ENCODE measurements at regions not wholly inside any gene's neighbourhood (a gene's known extent, or its start where the extent isn't known, plus 50 kb on each side); places are given as distances from the start of the nearest gene placed in this dataset.

GRCh38 chr12:102652645-102653313 is 172.4 kb upstream of the IGF1 start:
- no peaks in the 10 kb centered on the region for H4K20me1 ChIP-seq (replicated peaks; ENCODE audit: control insufficient read depth, extremely low read depth, insufficient read depth, low read length)
- intact Hi-C loops (cut with micrococcal nuclease), result no loop called here
- DNase-seq (ENCODE audit: low read depth, low spot score) (no peak), FAIRE-seq (no peak)
- no peak for TF ChIP-seq POLR2AphosphoS5 (IDR thresholded peaks at IDR 0.05; ENCODE audit: insufficient read depth, low read depth, low read length)
- no peak for TF ChIP-seq FOS (IDR thresholded peaks at IDR 0.05; ENCODE audit: borderline replicate concordance, insufficient read depth, low read length)
- TF ChIP-seq MAX (IDR thresholded peaks at IDR 0.05; ENCODE audit: insufficient read depth, insufficient read length), result no peak
- TF ChIP-seq CTCF (IDR thresholded peaks at IDR 0.05; ENCODE audit: extremely low read depth in 1 of 2, insufficient read depth in 1 of 2, low read depth in 1 of 2, low read length in 2 of 2), result no peak
- no peak for TF ChIP-seq EZH2 (IDR thresholded peaks at IDR 0.05; ENCODE audit: borderline replicate concordance, low read depth, low read length, severe bottlenecking)
- no peak for TF ChIP-seq GATA2 (IDR thresholded peaks at IDR 0.05; ENCODE audit: insufficient read depth, insufficient read length, low read depth, low read length)
- no peak for TF ChIP-seq POLR2A (IDR thresholded peaks at IDR 0.05; ENCODE audit: low read depth, low read length)
- TF ChIP-seq JUN (IDR thresholded peaks at IDR 0.05; ENCODE audit: borderline replicate concordance, insufficient read depth, insufficient read length, low read depth), result no peak
- TF ChIP-seq MYC (IDR thresholded peaks at IDR 0.05; ENCODE audit: low read depth, low read length), result no peak
- no peak overlapping the region for H3K4me3 ChIP-seq (replicated peaks in 1 of 3; ENCODE audit: insufficient read depth in 1 of 3, low read depth in 1 of 3, low read length in 3 of 3)
- H3K9ac ChIP-seq (replicated peaks; ENCODE audit: extremely low read depth, insufficient read depth, low read length), result no peak overlapping the region
- H2AFZ ChIP-seq (ENCODE audit: low read depth, low read length), result no peak overlapping the region
- CTCF ChIA-PET, result no interaction called here
- H3K36me3 ChIP-seq (ENCODE audit: control insufficient read depth in 2 of 2, extremely low read depth in 1 of 2, insufficient read depth in 2 of 2, low read length in 2 of 2), result no peaks in the 10 kb centered on the region
- no peak overlapping the region for H3K4me2 ChIP-seq (ENCODE audit: insufficient read depth, low read length)
- H3K27ac ChIP-seq (ENCODE audit: insufficient read depth, low read depth, low read length), result no peak overlapping the region
- BruUV-seq (replicated peaks), result no TSS peak
- POLR2A ChIA-PET, result no interaction called here
- no peaks in the 10 kb centered on the region for H3K79me2 ChIP-seq (ENCODE audit: control insufficient read depth, insufficient read depth, low read length)
- H3K27me3 ChIP-seq (ENCODE audit: control insufficient read depth in 2 of 2, insufficient read depth in 2 of 2, low read length in 2 of 2), result no peaks in the 10 kb centered on the region
- no peaks in the 10 kb centered on the region for H3K9me3 ChIP-seq (replicated peaks; ENCODE audit: control insufficient read depth, insufficient read depth, low read length)
- no peaks in the 10 kb centered on the region for H3K4me1 ChIP-seq (ENCODE audit: control insufficient read depth, extremely low read depth, insufficient read depth, low read length)
- dilution Hi-C loops (cut with MboI; ENCODE audit: extremely low pct_ligation_motif_present, low sequenced_read_pairs), result no loop called here
- no peaks in the 10 kb centered on the region for H3K9me1 ChIP-seq (replicated peaks; ENCODE audit: control insufficient read depth, extremely low read depth, insufficient read depth, low read length)

All from endothelial cell of umbilical vein (primary cell).